HEK293 (cell line): ENCODE measurements at regions not wholly inside any gene's neighbourhood (a gene's known extent, or its start where the extent isn't known, plus 50 kb on each side); places are given as distances from the start of the nearest gene placed in this dataset.

Source experiments
- CTCF ChIA-PET: fragments of 350-600 bp; formaldehyde crosslinking; extraction: SDS; loops from one replicate; lab custom pipeline; 2021; ENCODE audit warnings: antibody characterized with exemption; lab: Yijun Ruan, JAX
- POLR2A ChIA-PET: fragments of 300-600 bp; formaldehyde crosslinking; extraction: SDS; loops from one replicate; lab custom pipeline; 2020; ENCODE audit warnings: antibody characterized with exemption, inconsistent platforms; lab: Yijun Ruan, JAX
- H3K27ac ChIP-seq: fragments of 200-500 bp; sonication (Bioruptor generic); 2 replicates; pipeline ENCODE4 v1.5.1; 2014; ENCODE audit warnings: low read depth, low read length, control low read depth, inconsistent platforms; ENCODE audit errors: extremely low read depth
- H3K36me3 ChIP-seq, 2 experiments: fragments of 200-500 bp in 1 of 2; sonication (Bioruptor generic) in 1 of 2; 1 replicate in 1 of 2; 2 replicates in 1 of 2; pipeline ENCODE4 v1.5.1; 2014 to 2017; ENCODE audit warnings: inconsistent platforms in 2 of 2, low read length in 2 of 2; ENCODE audit not compliant: control insufficient read depth in 2 of 2, insufficient read depth in 1 of 2
- H3K4me1 ChIP-seq: fragments of 200-500 bp; sonication (Bioruptor generic); 2 replicates; pipeline ENCODE4 v1.5.1; 2014; ENCODE audit warnings: mild to moderate bottlenecking, low read length, inconsistent platforms; ENCODE audit not compliant: control insufficient read depth, insufficient read depth
- H3K4me3 ChIP-seq: 2 replicates; pipeline ENCODE4 v1.5.1; 2011; ENCODE audit warnings: low read depth, mild to moderate bottlenecking, control low read depth, low read length, moderate library complexity
- H3K9me3 ChIP-seq: fragments of 200-500 bp; sonication (Bioruptor generic); 2 replicates; pipeline ENCODE4 v1.5.1; 2014; ENCODE audit warnings: low read depth, low read length, inconsistent platforms; ENCODE audit not compliant: control insufficient read depth, insufficient read depth
- GFI1B ChIP-seq: fragments of 450-650 bp; formaldehyde crosslinking; IDR thresholded peaks from 2 replicates; pipeline ENCODE4 v1.5.1; 2016; ENCODE audit warnings: missing biosample characterization, missing genetic modification characterization
- KLF8 ChIP-seq: fragments of 450-650 bp; formaldehyde crosslinking; IDR thresholded peaks from 2 replicates; pipeline ENCODE4 v1.5.1; 2016; ENCODE audit warnings: missing biosample characterization, missing genetic modification characterization
- REST ChIP-seq: fragments of 450-650 bp; formaldehyde crosslinking; IDR thresholded peaks from 2 replicates; pipeline ENCODE4 v1.5.1; 2016; ENCODE audit warnings: missing biosample characterization, missing genetic modification characterization
- ZBTB1 ChIP-seq: fragments of 450-650 bp; formaldehyde crosslinking; IDR thresholded peaks from 2 replicates; pipeline ENCODE4 v1.5.1; 2016; ENCODE audit warnings: missing biosample characterization, missing genetic modification characterization
- ZFP69B ChIP-seq: fragments of 450-650 bp; formaldehyde crosslinking; IDR thresholded peaks from 2 replicates; pipeline ENCODE4 v1.5.1; 2016; ENCODE audit warnings: missing biosample characterization, missing genetic modification characterization
- ZNF133 ChIP-seq: fragments of 450-650 bp; formaldehyde crosslinking; IDR thresholded peaks from 2 replicates; pipeline ENCODE4 v1.5.1; 2016; ENCODE audit warnings: missing biosample characterization, missing genetic modification characterization
- ZNF146 ChIP-seq: fragments of 450-650 bp; formaldehyde crosslinking; IDR thresholded peaks from 2 replicates; pipeline ENCODE4 v1.5.1; 2016; ENCODE audit warnings: missing biosample characterization, missing genetic modification characterization
- ZNF155 ChIP-seq: fragments of 450-650 bp; formaldehyde crosslinking; IDR thresholded peaks from 2 replicates; pipeline ENCODE4 v1.5.1; 2016; ENCODE audit warnings: missing biosample characterization, missing genetic modification characterization
- ZNF184 ChIP-seq: fragments of 450-650 bp; IDR thresholded peaks from 2 replicates; pipeline ENCODE4 v1.5.1; 2018; ENCODE audit warnings: missing biosample characterization, mild to moderate bottlenecking, missing genetic modification characterization
- ZNF19 ChIP-seq: fragments of 450-650 bp; formaldehyde crosslinking; IDR thresholded peaks from 2 replicates; pipeline ENCODE4; 2016; ENCODE audit warnings: missing biosample characterization, missing genetic modification characterization, low read depth
- ZNF202 ChIP-seq: fragments of 450-650 bp; formaldehyde crosslinking; IDR thresholded peaks from 2 replicates; pipeline ENCODE4 v1.5.1; 2016; ENCODE audit warnings: missing biosample characterization, missing genetic modification characterization, borderline replicate concordance
- ZNF354C ChIP-seq: fragments of 450-650 bp; formaldehyde crosslinking; IDR thresholded peaks from 2 replicates; pipeline ENCODE4 v1.5.1; 2016; ENCODE audit warnings: missing biosample characterization, missing genetic modification characterization, low read depth, borderline replicate concordance
- ZNF366 ChIP-seq: fragments of 450-650 bp; formaldehyde crosslinking; conservative IDR thresholded peaks from 2 replicates; pipeline ENCODE4 v1.5.1; 2016; ENCODE audit warnings: missing biosample characterization, missing genetic modification characterization
- ZNF394 ChIP-seq: fragments of 450-650 bp; formaldehyde crosslinking; IDR thresholded peaks from 2 replicates; pipeline ENCODE4 v1.5.1; 2016; ENCODE audit warnings: missing biosample characterization, missing genetic modification characterization, mild to moderate bottlenecking, moderate library complexity, borderline replicate concordance
- ZNF488 ChIP-seq: fragments of 450-650 bp; formaldehyde crosslinking; IDR thresholded peaks from 2 replicates; pipeline ENCODE4 v1.5.1; 2016; ENCODE audit warnings: missing biosample characterization, missing genetic modification characterization
- ZNF530 ChIP-seq: fragments of 450-650 bp; formaldehyde crosslinking; IDR thresholded peaks from 2 replicates; pipeline ENCODE4 v1.5.1; 2016; ENCODE audit warnings: low read depth, missing biosample characterization, missing genetic modification characterization
- ZNF580 ChIP-seq: fragments of 450-650 bp; formaldehyde crosslinking; IDR thresholded peaks from 2 replicates; pipeline ENCODE4 v1.5.1; 2016; ENCODE audit warnings: missing biosample characterization, missing genetic modification characterization
- ZNF596 ChIP-seq: fragments of 450-650 bp; IDR thresholded peaks from 2 replicates; pipeline ENCODE4 v1.5.0; 2018; ENCODE audit warnings: missing biosample characterization, mild to moderate bottlenecking, missing genetic modification characterization, moderate library complexity
- TF ChIP-seq, protein P1 (sequence below): fragments of 450-650 bp; formaldehyde crosslinking; IDR thresholded peaks from 2 replicates; pipeline ENCODE4 v1.5.1; 2016; ENCODE audit warnings: missing biosample characterization, missing genetic modification characterization, low read depth
- TF ChIP-seq, protein P2 (sequence below): fragments of 450-650 bp; formaldehyde crosslinking; IDR thresholded peaks from 2 replicates; pipeline ENCODE4 v1.5.1; 2016; ENCODE audit warnings: missing biosample characterization, missing genetic modification characterization

DNA sequence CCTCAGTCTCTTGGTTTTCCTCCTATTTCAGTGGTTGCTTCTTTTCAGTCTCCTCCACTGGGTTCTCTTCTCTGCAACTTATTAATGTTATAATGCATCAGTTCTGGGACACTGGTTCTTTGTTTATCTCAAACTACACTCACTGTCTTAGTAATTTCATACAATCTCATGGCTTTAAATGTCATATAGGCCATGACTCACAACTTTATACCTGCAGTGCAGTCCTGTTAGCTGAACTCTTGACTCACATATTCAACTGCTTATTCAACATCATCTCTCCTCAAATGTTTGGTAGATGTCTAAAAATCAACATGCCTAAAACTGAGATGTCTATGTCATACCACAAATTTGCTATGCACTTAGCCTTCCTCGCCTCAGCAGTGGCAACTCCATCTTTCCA is 101.2 kb upstream of the PALS2 start:
- Histone ChIP-seq H3K36me3 (no peaks in the 10 kb centered on the region), H3K4me3 (no peak overlapping the region), H3K4me1 (no peaks in the 10 kb centered on the region)
- TF ChIP-seq ZNF394 (tag by site-specific recombination) = no peak
- TF ChIP-seq ZFP69B (tag by site-specific recombination) = no peak
- no peak for TF ChIP-seq ZBTB1 (tag by site-specific recombination)
- no peak for TF ChIP-seq GFI1B
- TF ChIP-seq, all 188 proteins: peak for 0
- ChIA-PET POLR2A (no interaction called here), CTCF (no interaction called here)
- H3K27ac ChIP-seq = no peak overlapping the region
- no peaks in the 10 kb centered on the region for H3K9me3 ChIP-seq

GRCh38 chr7:24475166-24475961 is 97.9 kb upstream of the PALS2 start:
- H3K4me1 ChIP-seq = peaks cover 5% of the 10 kb centered on the region
- POLR2A ChIA-PET = no interaction called here
- no peak overlapping the region for H3K27ac ChIP-seq
- no peaks in the 10 kb centered on the region for H3K9me3 ChIP-seq
- no peak for TF ChIP-seq ZNF202 (tag by site-specific recombination)
- TF ChIP-seq ZNF133 = no peak
- TF ChIP-seq REST (tag by site-specific recombination) = no peak
- TF ChIP-seq, protein P1, sequence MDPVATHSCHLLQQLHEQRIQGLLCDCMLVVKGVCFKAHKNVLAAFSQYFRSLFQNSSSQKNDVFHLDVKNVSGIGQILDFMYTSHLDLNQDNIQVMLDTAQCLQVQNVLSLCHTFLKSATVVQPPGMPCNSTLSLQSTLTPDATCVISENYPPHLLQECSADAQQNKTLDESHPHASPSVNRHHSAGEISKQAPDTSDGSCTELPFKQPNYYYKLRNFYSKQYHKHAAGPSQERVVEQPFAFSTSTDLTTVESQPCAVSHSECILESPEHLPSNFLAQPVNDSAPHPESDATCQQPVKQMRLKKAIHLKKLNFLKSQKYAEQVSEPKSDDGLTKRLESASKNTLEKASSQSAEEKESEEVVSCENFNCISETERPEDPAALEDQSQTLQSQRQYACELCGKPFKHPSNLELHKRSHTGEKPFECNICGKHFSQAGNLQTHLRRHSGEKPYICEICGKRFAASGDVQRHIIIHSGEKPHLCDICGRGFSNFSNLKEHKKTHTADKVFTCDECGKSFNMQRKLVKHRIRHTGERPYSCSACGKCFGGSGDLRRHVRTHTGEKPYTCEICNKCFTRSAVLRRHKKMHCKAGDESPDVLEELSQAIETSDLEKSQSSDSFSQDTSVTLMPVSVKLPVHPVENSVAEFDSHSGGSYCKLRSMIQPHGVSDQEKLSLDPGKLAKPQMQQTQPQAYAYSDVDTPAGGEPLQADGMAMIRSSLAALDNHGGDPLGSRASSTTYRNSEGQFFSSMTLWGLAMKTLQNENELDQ (tag by site-specific recombination) = no peak
- TF ChIP-seq ZNF366 (tag by site-specific recombination) = no peak
- no peak for TF ChIP-seq ZNF580 (tag by site-specific recombination)
- no peak for TF ChIP-seq KLF8 (tag by site-specific recombination)
- no peak for TF ChIP-seq ZNF184
- TF ChIP-seq ZNF354C (tag by site-specific recombination) = no peak
- no peak for TF ChIP-seq ZNF146
- no peak for TF ChIP-seq ZNF530 (tag by site-specific recombination)
- no peak for TF ChIP-seq ZNF488 (tag by site-specific recombination)
- no peak for TF ChIP-seq ZNF155 (tag by site-specific recombination)
- no peak for TF ChIP-seq ZNF596 (tag by site-specific recombination)
- TF ChIP-seq ZNF19 (tag by site-specific recombination) = no peak
- TF ChIP-seq, protein P2, sequence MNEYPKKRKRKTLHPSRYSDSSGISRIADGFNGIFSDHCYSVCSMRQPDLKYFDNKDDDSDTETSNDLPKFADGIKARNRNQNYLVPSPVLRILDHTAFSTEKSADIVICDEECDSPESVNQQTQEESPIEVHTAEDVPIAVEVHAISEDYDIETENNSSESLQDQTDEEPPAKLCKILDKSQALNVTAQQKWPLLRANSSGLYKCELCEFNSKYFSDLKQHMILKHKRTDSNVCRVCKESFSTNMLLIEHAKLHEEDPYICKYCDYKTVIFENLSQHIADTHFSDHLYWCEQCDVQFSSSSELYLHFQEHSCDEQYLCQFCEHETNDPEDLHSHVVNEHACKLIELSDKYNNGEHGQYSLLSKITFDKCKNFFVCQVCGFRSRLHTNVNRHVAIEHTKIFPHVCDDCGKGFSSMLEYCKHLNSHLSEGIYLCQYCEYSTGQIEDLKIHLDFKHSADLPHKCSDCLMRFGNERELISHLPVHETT (tag by site-specific recombination) = no peak
- TF ChIP-seq, all 188 proteins: peak for 0
- CTCF ChIA-PET = no interaction called here
- Histone ChIP-seq H3K36me3 (no peaks in the 10 kb centered on the region), H3K4me3 (no peak overlapping the region)
